ENCODE measurements at regions not wholly inside any gene's neighbourhood (a gene's known extent, or its start where the extent isn't known, plus 50 kb on each side); places are given as distances from the start of the nearest gene placed in this dataset.

GRCh38 chr20:22525069-22525820 is 59.1 kb downstream of the FOXA2 start (continued):
- peak; percentile 96 for TF ChIP-seq MED1 (CRISPR knock-in tag; IDR thresholded peaks at IDR 0.05)
- peak; percentile 86 for TF ChIP-seq ZBTB7B (CRISPR knock-in tag; IDR thresholded peaks at IDR 0.05)
- TF ChIP-seq MEF2D (CRISPR knock-in tag; IDR thresholded peaks at IDR 0.05), result peak; percentile 13; the same call in 1 of the 2 replicates
- TF ChIP-seq MIER3 (CRISPR knock-in tag; IDR thresholded peaks at IDR 0.05; ENCODE audit: borderline replicate concordance), result peak; percentile 87; the same call in 1 of the 2 replicates
- TF ChIP-seq JARID2 (CRISPR knock-in tag; IDR thresholded peaks at IDR 0.05; ENCODE audit: insufficient replicate concordance), result peak; percentile 64
- TF ChIP-seq ARID4A (CRISPR knock-in tag; IDR thresholded peaks at IDR 0.05; ENCODE audit: borderline replicate concordance), result no peak; the same call in 1 of the 2 replicates
- TF ChIP-seq ZNF484 (CRISPR knock-in tag; IDR thresholded peaks at IDR 0.05; ENCODE audit: borderline replicate concordance, low read depth), result no peak
- no peak for TF ChIP-seq U2AF2 (IDR thresholded peaks at IDR 0.05; ENCODE audit: low read depth, low read length)
- no peak; the same call in 1 of the 2 replicates for TF ChIP-seq ZNF350 (CRISPR knock-in tag; IDR thresholded peaks at IDR 0.05; ENCODE audit: borderline replicate concordance, low read depth)
- no peak for TF ChIP-seq ATRX (CRISPR knock-in tag; IDR thresholded peaks at IDR 0.05; ENCODE audit: borderline replicate concordance)
- TF ChIP-seq ZNF253 (CRISPR knock-in tag; IDR thresholded peaks at IDR 0.05; ENCODE audit: borderline replicate concordance), result no peak
- no peak for TF ChIP-seq FOXK2 (IDR thresholded peaks at IDR 0.05)
- no peak for TF ChIP-seq TRIM22 (IDR thresholded peaks at IDR 0.05)
- TF ChIP-seq TBX3 (IDR thresholded peaks at IDR 0.05; ENCODE audit: borderline replicate concordance), result peak; percentile 61; the same call in 1 of the 2 replicates
- 0 out of 2 replicates have a peak, but pooled peaks have one; percentile 22 for TF ChIP-seq ZNF580 (CRISPR knock-in tag; IDR thresholded peaks at IDR 0.05; ENCODE audit: borderline replicate concordance, low read depth)
- TF ChIP-seq LBX2 (CRISPR knock-in tag; IDR thresholded peaks at IDR 0.05; ENCODE audit: borderline replicate concordance), result no peak
- no peak for TF ChIP-seq ZNF777 (CRISPR knock-in tag; IDR thresholded peaks at IDR 0.05)
- no peak for TF ChIP-seq ZNF33B (CRISPR knock-in tag; IDR thresholded peaks at IDR 0.05)
- no peak for TF ChIP-seq RBM22 (optimal IDR thresholded peaks at IDR 0.05; ENCODE audit: low read length)
- TF ChIP-seq REL (CRISPR knock-in tag; conservative IDR thresholded peaks at IDR 0.05), result no peak
- TF ChIP-seq ZNF329 (CRISPR knock-in tag; IDR thresholded peaks at IDR 0.05; ENCODE audit: low read depth), result no peak
- no peak for TF ChIP-seq SKIL (CRISPR knock-in tag; IDR thresholded peaks at IDR 0.05; ENCODE audit: borderline replicate concordance)

Data from HepG2 (cell line).